H9 (cell line): ENCODE measurements at regions not wholly inside any gene's neighbourhood (a gene's known extent, or its start where the extent isn't known, plus 50 kb on each side); places are given as distances from the start of the nearest gene placed in this dataset.

Experiments
- DNase-seq: peaks from one replicate; pipeline ENCODE4 v3.0.0-alpha.2; 2017
- H2AFZ ChIP-seq: one replicate; pipeline ENCODE4 v1.6.1; 2013; ENCODE audit warnings: mild to moderate bottlenecking, low read length, control low read depth, moderate library complexity
- H2AK5ac ChIP-seq: 2 replicates; pipeline ENCODE4 v1.6.1; 2013; ENCODE audit warnings: low read length, control low read depth, mixed read lengths; ENCODE audit not compliant: insufficient read length
- H2BK120ac ChIP-seq: one replicate; pipeline ENCODE4 v1.6.1; 2013; ENCODE audit warnings: low read depth, mild to moderate bottlenecking, low read length, control low read depth, inconsistent platforms; ENCODE audit not compliant: poor library complexity, severe bottlenecking
- H2BK12ac ChIP-seq: 2 replicates; pipeline ENCODE4 v1.6.1; 2013; ENCODE audit warnings: low read length, control low read depth, mixed read lengths, low read depth; ENCODE audit not compliant: insufficient read length
- H2BK15ac ChIP-seq: 2 replicates; pipeline ENCODE4 v1.6.1; 2013; ENCODE audit warnings: low read depth, low read length, control low read depth
- H2BK20ac ChIP-seq: one replicate; pipeline ENCODE4 v1.6.1; 2013; ENCODE audit warnings: low read depth, mild to moderate bottlenecking, low read length, control low read depth, inconsistent platforms; ENCODE audit not compliant: poor library complexity, severe bottlenecking
- H2BK5ac ChIP-seq: 2 replicates; pipeline ENCODE4 v1.6.1; 2013; ENCODE audit warnings: low read length, control low read depth, mixed read lengths; ENCODE audit not compliant: insufficient read length
- H3K14ac ChIP-seq: 2 replicates; pipeline ENCODE4 v1.6.1; 2013; ENCODE audit warnings: low read length, control low read depth; ENCODE audit not compliant: insufficient read depth
- H3K18ac ChIP-seq: 2 replicates; pipeline ENCODE4 v1.6.1; 2013; ENCODE audit warnings: low read depth, mild to moderate bottlenecking, mixed read lengths, low read length, control low read depth; ENCODE audit not compliant: insufficient read length
- H3K23ac ChIP-seq: 2 replicates; pipeline ENCODE4 v1.6.1; 2013; ENCODE audit warnings: low read length, control low read depth, mixed read lengths, low read depth; ENCODE audit not compliant: insufficient read length
- H3K23me2 ChIP-seq: 2 replicates; pipeline ENCODE4 v1.6.1; 2013; ENCODE audit warnings: low read depth, mild to moderate bottlenecking, mixed read lengths, low read length, control low read depth; ENCODE audit not compliant: insufficient read length, poor library complexity, severe bottlenecking
- H3K27ac ChIP-seq: 2 replicates; pipeline ENCODE4 v1.5.1; 2013; ENCODE audit warnings: low read length, control low read depth, mixed read lengths, low read depth; ENCODE audit not compliant: insufficient read length
- H3K27me3 ChIP-seq: 2 replicates; pipeline ENCODE4 v1.6.1; 2013; ENCODE audit warnings: low read length, control low read depth, inconsistent platforms; ENCODE audit not compliant: insufficient read depth
- H3K4ac ChIP-seq: 2 replicates; pipeline ENCODE4 v1.6.1; 2013; ENCODE audit warnings: low read depth, mild to moderate bottlenecking, control low read depth, inconsistent platforms, low read length, moderate library complexity
- H3K4me1 ChIP-seq: 2 replicates; pipeline ENCODE4 v1.6.1; 2013; ENCODE audit warnings: low read length, control low read depth, inconsistent platforms; ENCODE audit not compliant: insufficient read depth
- H3K4me2 ChIP-seq: 2 replicates; pipeline ENCODE4 v1.6.1; 2013; ENCODE audit warnings: low read length, control low read depth, mixed read lengths; ENCODE audit not compliant: insufficient read length, insufficient read depth
- H3K56ac ChIP-seq: 2 replicates; pipeline ENCODE4 v1.6.1; 2013; ENCODE audit warnings: low read depth, mild to moderate bottlenecking, mixed read lengths, low read length, control low read depth; ENCODE audit not compliant: insufficient read length
- H3K79me1 ChIP-seq: 2 replicates; pipeline ENCODE4 v1.6.1; 2013; ENCODE audit warnings: low read depth, mild to moderate bottlenecking, moderate library complexity, low read length, control low read depth, inconsistent platforms; ENCODE audit not compliant: insufficient read depth, poor library complexity, severe bottlenecking
- H3K79me2 ChIP-seq: 2 replicates; pipeline ENCODE4 v1.6.1; 2013; ENCODE audit warnings: low read length, control low read depth, inconsistent platforms; ENCODE audit not compliant: insufficient read depth
- H3K9ac ChIP-seq: 2 replicates; pipeline ENCODE4 v1.6.1; 2013; ENCODE audit warnings: low read length, control low read depth, mixed read lengths; ENCODE audit not compliant: insufficient read length; ENCODE audit errors: extremely low read depth
- H3K9me3 ChIP-seq: one replicate; pipeline ENCODE4 v1.6.1; 2013; ENCODE audit warnings: low read depth, low read length, inconsistent platforms; ENCODE audit not compliant: control insufficient read depth
- H3T11ph ChIP-seq: one replicate; pipeline ENCODE4 v1.6.1; 2013; ENCODE audit warnings: mild to moderate bottlenecking, low read length, control low read depth, inconsistent platforms
- H4K20me1 ChIP-seq: one replicate; pipeline ENCODE4 v1.6.1; 2013; ENCODE audit not compliant: control insufficient read depth, insufficient read length, insufficient read depth
- H4K5ac ChIP-seq: 2 replicates; pipeline ENCODE4 v1.6.1; 2013; ENCODE audit warnings: low read depth, mild to moderate bottlenecking, mixed read lengths, low read length, control low read depth; ENCODE audit not compliant: insufficient read length
- H4K8ac ChIP-seq: replicated peaks from 2 replicates; pipeline ENCODE4 v1.6.1; 2013; ENCODE audit warnings: low read length, control low read depth, mixed read lengths, low read depth; ENCODE audit not compliant: insufficient read length
- H4K91ac ChIP-seq: 2 replicates; pipeline ENCODE4 v1.6.1; 2013; ENCODE audit warnings: low read depth, mild to moderate bottlenecking, moderate library complexity, mixed read lengths, low read length, control low read depth; ENCODE audit not compliant: insufficient read length
- H3K27ac Mint-ChIP-seq, 3 experiments: 2 replicates in 2 of 3; 3 replicates in 1 of 3; pipeline ENCODE4 v1.8.0; 2020 to 2021; ENCODE audit warnings: mixed read lengths in 3 of 3, mild to moderate bottlenecking in 1 of 3, moderate library complexity in 1 of 3
- H3K27me3 Mint-ChIP-seq: 2 replicates; pipeline ENCODE4 v1.8.0; 2021; ENCODE audit warnings: low read depth, mild to moderate bottlenecking, moderate library complexity, mixed read lengths
- H3K36me3 Mint-ChIP-seq, 3 experiments: 2 replicates in 2 of 3; 3 replicates in 1 of 3; pipeline ENCODE4 v1.8.0; 2020 to 2021; ENCODE audit warnings: low read depth in 3 of 3, mixed read lengths in 3 of 3; ENCODE audit not compliant: insufficient read depth in 1 of 3
- H3K4me1 Mint-ChIP-seq, 2 experiments: 2 replicates each; pipeline ENCODE4 v1.8.0; 2020; ENCODE audit warnings: mixed read lengths in 2 of 2
- H3K4me3 Mint-ChIP-seq, 2 experiments: 2 replicates in 1 of 2; 3 replicates in 1 of 2; pipeline ENCODE4 v1.8.0; 2020 to 2021; ENCODE audit warnings: mild to moderate bottlenecking in 2 of 2, mixed read lengths in 2 of 2, moderate library complexity in 1 of 2
- H3K9me3 Mint-ChIP-seq, 2 experiments: 2 replicates in 1 of 2; 3 replicates in 1 of 2; pipeline ENCODE4 v1.8.0; 2020; ENCODE audit warnings: mild to moderate bottlenecking in 2 of 2, mixed read lengths in 2 of 2, moderate library complexity in 1 of 2
- CTCF ChIP-seq: fragments of 200-600 bp; sonication (generic); conservative IDR thresholded peaks from 3 replicates; pipeline ENCODE4 v1.8.0; 2021; ENCODE audit warnings: antibody characterized with exemption, mild to moderate bottlenecking
- WGBS: extraction: QIAGEN DNeasy Blood & Tissue Kit; methylation state at CpG from one replicate; pipeline ENCODE4 v1.1.7; 2013; ENCODE audit warnings: missing lambda C conversion rate, low lambda C conversion rate, mixed read lengths; ENCODE audit not compliant: insufficient read length; ENCODE audit errors: extremely low coverage; 5-methylcytosine and 5-hydroxymethylcytosine counted together

GRCh38 chr12:88715673-88716072 lies 135.4 kb upstream of the KITLG start:
- H3K4me3 Mint-ChIP-seq = no peak overlapping the region
- no peak overlapping the region for H2BK120ac ChIP-seq
- peaks cover 4 to 7% of the 10 kb centered on the region in 2 experiments; a peak in 3 of 5 replicates for H3K9me3 Mint-ChIP-seq

More at GRCh38 chr12:88715673-88716072, 135.4 kb upstream of the KITLG start:
- H4K5ac ChIP-seq = no peak overlapping the region
- H2BK20ac ChIP-seq = no peak overlapping the region
- H3K27ac ChIP-seq = no peak overlapping the region
- no peaks in the 10 kb centered on the region for H3K4me1 ChIP-seq
- no peak overlapping the region for H4K91ac ChIP-seq
- no peak for DNase-seq
- H3K27ac Mint-ChIP-seq = no peak overlapping the region
- whole genome bisulfite sequencing = no CpG with 5 or more reads among the region's 2 CpGs
- no peak overlapping the region for H2BK5ac ChIP-seq
- no peak overlapping the region for H3K14ac ChIP-seq
- no peak overlapping the region for H3K9ac ChIP-seq
- no peak overlapping the region for H3K4ac ChIP-seq
- H3K27me3 ChIP-seq = no peaks in the 10 kb centered on the region
- H2BK12ac ChIP-seq = no peak overlapping the region
- H3K23ac ChIP-seq = no peak overlapping the region
- H3K36me3 Mint-ChIP-seq = peaks cover 0 to 8% (median 0%) of the 10 kb centered on the region in 3 experiments; a peak in 3 of 7 replicates
- H3K56ac ChIP-seq = no peak overlapping the region
- no peaks in the 10 kb centered on the region for H3K79me1 ChIP-seq
- no peaks in the 10 kb centered on the region for H3K79me2 ChIP-seq
- H3K4me2 ChIP-seq = no peak overlapping the region
- 0 out of 4 replicates have a peak, but pooled peaks cover 0 to 2% of the 10 kb centered on the region in 2 experiments for H3K4me1 Mint-ChIP-seq
- no peak overlapping the region for H2AFZ ChIP-seq
- no peak overlapping the region for H2BK15ac ChIP-seq
- H2AK5ac ChIP-seq = no peak overlapping the region
- no peaks in the 10 kb centered on the region for H4K20me1 ChIP-seq
- no peak overlapping the region for H3T11ph ChIP-seq
- H3K23me2 ChIP-seq = no peaks in the 10 kb centered on the region
- no peaks in the 10 kb centered on the region for H3K9me3 ChIP-seq
- no peaks in the 10 kb centered on the region for H3K27me3 Mint-ChIP-seq
- H4K8ac ChIP-seq = no peak overlapping the region
- TF ChIP-seq CTCF = no peak
- H3K18ac ChIP-seq = no peak overlapping the region
